Endothelial cell (in vitro differentiated cells): ENCODE measurements at regions not wholly inside any gene's neighbourhood (a gene's known extent, or its start where the extent isn't known, plus 50 kb on each side); places are given as distances from the start of the nearest gene placed in this dataset.
A peak's percentile ranks its signal among the peaks of the same experiment; 100 is the strongest.

Source experiments
- DNase-seq: peaks from one replicate; pipeline ENCODE4 v3.0.0; 2021; ENCODE audit warnings: low spot score
- H3K27ac Mint-ChIP-seq: one replicate; pipeline ENCODE4 v1.8.0; 2021; ENCODE audit warnings: mixed read lengths, inconsistent platforms; ENCODE audit not compliant: unreplicated experiment
- H3K27me3 Mint-ChIP-seq: one replicate; pipeline ENCODE4 v1.8.0; 2021; ENCODE audit warnings: mild to moderate bottlenecking, moderate library complexity, mixed read lengths, inconsistent platforms; ENCODE audit not compliant: unreplicated experiment
- H3K36me3 Mint-ChIP-seq: one replicate; pipeline ENCODE4 v1.8.0; 2021; ENCODE audit warnings: mild to moderate bottlenecking, low read depth, mixed read lengths, inconsistent platforms; ENCODE audit not compliant: unreplicated experiment
- H3K4me1 Mint-ChIP-seq: one replicate; pipeline ENCODE4 v1.8.0; 2021; ENCODE audit warnings: mild to moderate bottlenecking, mixed read lengths, inconsistent platforms; ENCODE audit not compliant: unreplicated experiment
- H3K4me3 Mint-ChIP-seq: one replicate; pipeline ENCODE4 v1.8.0; 2021; ENCODE audit warnings: mild to moderate bottlenecking, mixed read lengths, inconsistent platforms; ENCODE audit not compliant: unreplicated experiment
- H3K9me3 Mint-ChIP-seq: one replicate; pipeline ENCODE4 v1.8.0; 2021; ENCODE audit warnings: mixed read lengths, inconsistent platforms; ENCODE audit not compliant: unreplicated experiment
- TF ChIP-seq, protein P1 (sequence below): fragments of 200-600 bp; sonication (generic); IDR thresholded peaks from one replicate; pipeline ENCODE4 v1.5.0; 2021; ENCODE audit warnings: antibody characterized with exemption; ENCODE audit not compliant: unreplicated experiment

- DNase-seq = no peak
- Mint-ChIP-seq H3K4me1 (peaks cover 3% of the 10 kb centered on the region), H3K9me3 (no peaks in the 10 kb centered on the region), H3K27me3 (peaks cover 2% of the 10 kb centered on the region), H3K36me3 (no peaks in the 10 kb centered on the region), H3K27ac (no peak overlapping the region), H3K4me3 (no peak overlapping the region)
- TF ChIP-seq, protein P1, sequence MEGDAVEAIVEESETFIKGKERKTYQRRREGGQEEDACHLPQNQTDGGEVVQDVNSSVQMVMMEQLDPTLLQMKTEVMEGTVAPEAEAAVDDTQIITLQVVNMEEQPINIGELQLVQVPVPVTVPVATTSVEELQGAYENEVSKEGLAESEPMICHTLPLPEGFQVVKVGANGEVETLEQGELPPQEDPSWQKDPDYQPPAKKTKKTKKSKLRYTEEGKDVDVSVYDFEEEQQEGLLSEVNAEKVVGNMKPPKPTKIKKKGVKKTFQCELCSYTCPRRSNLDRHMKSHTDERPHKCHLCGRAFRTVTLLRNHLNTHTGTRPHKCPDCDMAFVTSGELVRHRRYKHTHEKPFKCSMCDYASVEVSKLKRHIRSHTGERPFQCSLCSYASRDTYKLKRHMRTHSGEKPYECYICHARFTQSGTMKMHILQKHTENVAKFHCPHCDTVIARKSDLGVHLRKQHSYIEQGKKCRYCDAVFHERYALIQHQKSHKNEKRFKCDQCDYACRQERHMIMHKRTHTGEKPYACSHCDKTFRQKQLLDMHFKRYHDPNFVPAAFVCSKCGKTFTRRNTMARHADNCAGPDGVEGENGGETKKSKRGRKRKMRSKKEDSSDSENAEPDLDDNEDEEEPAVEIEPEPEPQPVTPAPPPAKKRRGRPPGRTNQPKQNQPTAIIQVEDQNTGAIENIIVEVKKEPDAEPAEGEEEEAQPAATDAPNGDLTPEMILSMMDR = no peak
These were observed 1051.4 kb upstream of the EEF2KMT start for GRCh38 chr16:6149031-6149430.

DNA sequence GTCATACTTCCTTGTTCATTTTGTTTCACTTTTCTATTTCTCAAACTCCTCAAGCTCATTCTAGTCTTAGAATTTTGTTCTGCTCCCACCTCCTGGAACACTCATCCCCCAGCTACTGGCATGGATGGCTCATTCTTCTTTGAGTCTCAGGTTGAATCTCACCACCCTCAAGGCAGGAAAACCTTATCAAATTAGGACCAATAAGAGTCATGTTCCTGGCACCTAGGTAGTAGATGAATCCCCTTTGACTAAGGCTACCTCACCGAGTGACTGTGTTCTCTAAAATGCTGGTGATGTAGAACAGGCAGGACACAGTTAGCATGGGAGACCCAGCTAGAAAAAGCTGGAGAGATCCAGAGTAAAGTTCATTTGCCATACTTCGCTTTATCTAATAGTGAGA is 1050.8 kb upstream of the EEF2KMT start:
- TF ChIP-seq, protein P1 = no peak
- Mint-ChIP-seq H3K9me3 (no peaks in the 10 kb centered on the region), H3K4me1 (peaks cover 3% of the 10 kb centered on the region), H3K27ac (no peak overlapping the region), H3K27me3 (peaks cover 2% of the 10 kb centered on the region), H3K4me3 (no peak overlapping the region), H3K36me3 (no peaks in the 10 kb centered on the region)
- no peak for DNase-seq

GRCh38 chr16:6146874-6147425 is 1049.4 kb upstream of the EEF2KMT start:
- no peak overlapping the region for H3K27ac Mint-ChIP-seq
- H3K4me3 Mint-ChIP-seq = no peak overlapping the region
- H3K27me3 Mint-ChIP-seq = peaks cover 2% of the 10 kb centered on the region
- no peak for DNase-seq
- no peaks in the 10 kb centered on the region for H3K36me3 Mint-ChIP-seq
- H3K4me1 Mint-ChIP-seq = no peaks in the 10 kb centered on the region
- TF ChIP-seq, protein P1 = peak; percentile 18
- no peaks in the 10 kb centered on the region for H3K9me3 Mint-ChIP-seq

GRCh38 chr16:6146356-6146755 is 1048.8 kb upstream of the EEF2KMT start:
- no peak overlapping the region for H3K27ac Mint-ChIP-seq

GRCh38 chr16:6144463-6144862 is 1046.9 kb upstream of the EEF2KMT start:
- Mint-ChIP-seq H3K9me3 (no peaks in the 10 kb centered on the region), H3K4me3 (no peak overlapping the region), H3K27ac (no peak overlapping the region), H3K27me3 (peaks cover 2% of the 10 kb centered on the region), H3K4me1 (no peaks in the 10 kb centered on the region), H3K36me3 (no peaks in the 10 kb centered on the region)
- DNase-seq = no peak
- TF ChIP-seq, protein P1 = no peak

More at GRCh38 chr16:6146356-6146755, 1048.8 kb upstream of the EEF2KMT start:
- Mint-ChIP-seq H3K4me3 (no peak overlapping the region), H3K9me3 (no peaks in the 10 kb centered on the region), H3K27me3 (peaks cover 2% of the 10 kb centered on the region), H3K36me3 (no peaks in the 10 kb centered on the region), H3K4me1 (no peaks in the 10 kb centered on the region)
- TF ChIP-seq, protein P1 = no peak
- no peak for DNase-seq
